ENCODE measurements at regions not wholly inside any gene's neighbourhood (a gene's known extent, or its start where the extent isn't known, plus 50 kb on each side); places are given as distances from the start of the nearest gene placed in this dataset.

GRCh38 chr6:144347448-144347759, 62.3 kb downstream of the UTRN start:
- Histone ChIP-seq H3K4me2 (no peak overlapping the region), H3K4me1 (ENCODE audit: low read depth, poor library complexity, severe bottlenecking) (peaks cover 19% of the 10 kb centered on the region), H3K79me2 (ENCODE audit: insufficient read depth, low read depth) (no peaks in the 10 kb centered on the region), H2AFZ (ENCODE audit: low read depth) (no peak overlapping the region), H3K27me3 (ENCODE audit: insufficient read depth, low read depth) (no peaks in the 10 kb centered on the region), H3K27ac (no peak overlapping the region), H3K9ac (no peak overlapping the region), H3K4me3 (IDR thresholded peaks at IDR 0.05; ENCODE audit: insufficient read depth, low read depth, low read length) (no peak overlapping the region), H4K20me1 (ENCODE audit: insufficient read depth) (no peaks in the 10 kb centered on the region), H3K36me3 (ENCODE audit: insufficient read depth) (no peaks in the 10 kb centered on the region)
- TF ChIP-seq CTCF (conservative IDR thresholded peaks at IDR 0.05; ENCODE audit: low read depth, low read length): no peak

- Histone ChIP-seq H3K4me1 (ENCODE audit: low read depth, poor library complexity, severe bottlenecking) (peaks cover 19% of the 10 kb centered on the region), H3K4me2 (no peak overlapping the region)
These were observed 62.8 kb downstream of the UTRN start for GRCh38 chr6:144347933-144348332.

GRCh38 chr6:144349690-144350527, 64.8 kb downstream of the UTRN start:
- Histone ChIP-seq H3K4me3 (IDR thresholded peaks at IDR 0.05; ENCODE audit: insufficient read depth, low read depth, low read length) (no peak overlapping the region), H4K20me1 (ENCODE audit: insufficient read depth) (no peaks in the 10 kb centered on the region), H3K4me2 (peak overlapping the region; percentile 55), H3K27me3 (ENCODE audit: insufficient read depth, low read depth) (no peaks in the 10 kb centered on the region), H3K27ac (peak overlapping the region; percentile 45; the same call in 1 of the 2 replicates), H2AFZ (ENCODE audit: low read depth) (peak overlapping the region; percentile 41), H3K4me1 (ENCODE audit: low read depth, poor library complexity, severe bottlenecking) (peaks cover 19% of the 10 kb centered on the region), H3K79me2 (ENCODE audit: insufficient read depth, low read depth) (no peaks in the 10 kb centered on the region), H3K9ac (no peak overlapping the region), H3K36me3 (ENCODE audit: insufficient read depth) (no peaks in the 10 kb centered on the region)
- TF ChIP-seq CTCF (conservative IDR thresholded peaks at IDR 0.05; ENCODE audit: low read depth, low read length): no peak

More at GRCh38 chr6:144347933-144348332, 62.8 kb downstream of the UTRN start:
- no peaks in the 10 kb centered on the region for H4K20me1 ChIP-seq (ENCODE audit: insufficient read depth)
- no peak overlapping the region for H2AFZ ChIP-seq (ENCODE audit: low read depth)
- H3K9ac ChIP-seq: no peak overlapping the region
- TF ChIP-seq CTCF (conservative IDR thresholded peaks at IDR 0.05; ENCODE audit: low read depth, low read length): no peak
- no peaks in the 10 kb centered on the region for H3K27me3 ChIP-seq (ENCODE audit: insufficient read depth, low read depth)
- no peaks in the 10 kb centered on the region for H3K36me3 ChIP-seq (ENCODE audit: insufficient read depth)
- H3K27ac ChIP-seq: no peak overlapping the region
- no peak overlapping the region for H3K4me3 ChIP-seq (IDR thresholded peaks at IDR 0.05; ENCODE audit: insufficient read depth, low read depth, low read length)
- no peaks in the 10 kb centered on the region for H3K79me2 ChIP-seq (ENCODE audit: insufficient read depth, low read depth)

- no peak overlapping the region for H3K9ac ChIP-seq
- H3K4me2 ChIP-seq: peak overlapping the region; percentile 55
- H2AFZ ChIP-seq (ENCODE audit: low read depth): peak overlapping the region; percentile 41
- H3K36me3 ChIP-seq (ENCODE audit: insufficient read depth): no peaks in the 10 kb centered on the region
- peak overlapping the region; percentile 45; the same call in 1 of the 2 replicates for H3K27ac ChIP-seq
- TF ChIP-seq CTCF (conservative IDR thresholded peaks at IDR 0.05; ENCODE audit: low read depth, low read length): no peak
- peaks cover 19% of the 10 kb centered on the region for H3K4me1 ChIP-seq (ENCODE audit: low read depth, poor library complexity, severe bottlenecking)
- no peak overlapping the region for H3K4me3 ChIP-seq (IDR thresholded peaks at IDR 0.05; ENCODE audit: insufficient read depth, low read depth, low read length)
- no peaks in the 10 kb centered on the region for H4K20me1 ChIP-seq (ENCODE audit: insufficient read depth)
- no peaks in the 10 kb centered on the region for H3K27me3 ChIP-seq (ENCODE audit: insufficient read depth, low read depth)
- no peaks in the 10 kb centered on the region for H3K79me2 ChIP-seq (ENCODE audit: insufficient read depth, low read depth)
These were observed 65.4 kb downstream of the UTRN start for GRCh38 chr6:144350528-144350880.

Data from KMS-11 (cell line).